A549 (cell line): ENCODE measurements at regions not wholly inside any gene's neighbourhood (a gene's known extent, or its start where the extent isn't known, plus 50 kb on each side); places are given as distances from the start of the nearest gene placed in this dataset.

Source experiments
- CBX8 ChIP-seq: fragments of 200-600 bp; sonication (generic); IDR thresholded peaks from 2 replicates; pipeline ENCODE4 v1.6.1; 2016
- RFX5 ChIP-seq: fragments of 450-650 bp; IDR thresholded peaks from 2 replicates; pipeline ENCODE4 v1.7.1; 2014; ENCODE audit warnings: antibody characterized with exemption, mild to moderate bottlenecking, moderate library complexity
- ZFP36 ChIP-seq: fragments of 450-650 bp; IDR thresholded peaks from 2 replicates; pipeline ENCODE4 v1.6.1; 2014; ENCODE audit warnings: borderline replicate concordance; ENCODE audit not compliant: partially characterized antibody

GRCh38 chr10:124892031-124892430 is 49.9 kb upstream of the ZRANB1 start:
- TF ChIP-seq ZFP36 (no peak), CBX8 (no peak), RFX5 (no peak)
